OCI-LY3 (cell line): ENCODE measurements at regions not wholly inside any gene's neighbourhood (a gene's known extent, or its start where the extent isn't known, plus 50 kb on each side); places are given as distances from the start of the nearest gene placed in this dataset.
A peak's percentile ranks its signal among the peaks of the same experiment; 100 is the strongest.
"Not testable (repeated sequence)": the region's sequence is repeated elsewhere in the genome, so short reads cannot be mapped to it uniquely, and the experiment has no call there.

Experiments used
- EZH2phosphoT487 ChIP-seq: fragments of 200-600 bp; shearing (Covaris generic); IDR thresholded peaks from 2 replicates; pipeline ENCODE4 v1.6.1; 2018; ENCODE audit warnings: antibody characterized with exemption, mixed run types, low read depth
- TF ChIP-seq, protein P1 (sequence below): fragments of 200-600, 300-600 bp; sonication (generic); IDR thresholded peaks from 2 replicates; pipeline ENCODE4 v1.5.1; 2014; ENCODE audit warnings: antibody characterized with exemption, low read length, low read depth

DNA sequence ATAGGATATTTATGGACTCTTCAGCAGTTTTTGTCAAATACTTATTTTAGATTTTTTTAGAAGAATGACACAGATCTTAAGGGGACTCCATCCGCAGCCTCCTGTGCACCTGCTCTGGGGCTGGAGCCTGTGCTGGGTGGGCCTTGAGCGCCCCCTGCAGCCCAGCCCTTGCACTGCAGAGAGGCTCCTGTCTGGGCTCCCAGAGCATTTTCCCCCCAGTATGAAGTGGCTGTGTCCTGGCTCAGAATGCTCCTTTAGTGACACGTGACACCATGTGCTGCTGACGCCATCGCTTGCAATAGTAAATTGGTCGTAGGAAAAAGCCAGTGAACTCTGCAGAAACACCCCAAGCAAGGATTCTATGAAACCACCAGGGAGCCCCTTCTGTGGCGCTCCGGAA, 479.7 kb downstream of the TMEM121 start:
- TF ChIP-seq, protein P1, sequence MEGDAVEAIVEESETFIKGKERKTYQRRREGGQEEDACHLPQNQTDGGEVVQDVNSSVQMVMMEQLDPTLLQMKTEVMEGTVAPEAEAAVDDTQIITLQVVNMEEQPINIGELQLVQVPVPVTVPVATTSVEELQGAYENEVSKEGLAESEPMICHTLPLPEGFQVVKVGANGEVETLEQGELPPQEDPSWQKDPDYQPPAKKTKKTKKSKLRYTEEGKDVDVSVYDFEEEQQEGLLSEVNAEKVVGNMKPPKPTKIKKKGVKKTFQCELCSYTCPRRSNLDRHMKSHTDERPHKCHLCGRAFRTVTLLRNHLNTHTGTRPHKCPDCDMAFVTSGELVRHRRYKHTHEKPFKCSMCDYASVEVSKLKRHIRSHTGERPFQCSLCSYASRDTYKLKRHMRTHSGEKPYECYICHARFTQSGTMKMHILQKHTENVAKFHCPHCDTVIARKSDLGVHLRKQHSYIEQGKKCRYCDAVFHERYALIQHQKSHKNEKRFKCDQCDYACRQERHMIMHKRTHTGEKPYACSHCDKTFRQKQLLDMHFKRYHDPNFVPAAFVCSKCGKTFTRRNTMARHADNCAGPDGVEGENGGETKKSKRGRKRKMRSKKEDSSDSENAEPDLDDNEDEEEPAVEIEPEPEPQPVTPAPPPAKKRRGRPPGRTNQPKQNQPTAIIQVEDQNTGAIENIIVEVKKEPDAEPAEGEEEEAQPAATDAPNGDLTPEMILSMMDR, result peak; percentile 50
- not testable (repeated sequence) for TF ChIP-seq EZH2phosphoT487
